Activated naive CD4-positive, alpha-beta T cell treated with anti-CD3 and anti-CD28 coated beads, Interleukin-2, amount 50 U/mL, for 24 hours (primary cell): ENCODE measurements at regions not wholly inside any gene's neighbourhood (a gene's known extent, or its start where the extent isn't known, plus 50 kb on each side); places are given as distances from the start of the nearest gene placed in this dataset.

Experiments used
- H3K27ac Mint-ChIP-seq: one replicate; pipeline ENCODE4 v1.8.0; 2021; ENCODE audit warnings: mild to moderate bottlenecking, mixed read lengths
- H3K27me3 Mint-ChIP-seq: one replicate; pipeline ENCODE4 v1.8.0; 2021; ENCODE audit warnings: mixed read lengths
- H3K36me3 Mint-ChIP-seq: one replicate; pipeline ENCODE4 v1.8.0; 2021; ENCODE audit warnings: mixed read lengths
- H3K4me1 Mint-ChIP-seq: one replicate; pipeline ENCODE4 v1.8.0; 2021; ENCODE audit warnings: mixed read lengths
- H3K4me3 Mint-ChIP-seq: one replicate; pipeline ENCODE4 v1.8.0; 2021; ENCODE audit warnings: mild to moderate bottlenecking, mixed read lengths
- H3K9me3 Mint-ChIP-seq: one replicate; pipeline ENCODE4 v1.8.0; 2021; ENCODE audit warnings: mixed read lengths

- H3K4me3 Mint-ChIP-seq, result no peak overlapping the region
- no peaks in the 10 kb centered on the region for H3K27me3 Mint-ChIP-seq
- peaks cover 5% of the 10 kb centered on the region for H3K9me3 Mint-ChIP-seq
- no peaks in the 10 kb centered on the region for H3K4me1 Mint-ChIP-seq
- H3K27ac Mint-ChIP-seq, result no peak overlapping the region
- no peaks in the 10 kb centered on the region for H3K36me3 Mint-ChIP-seq
These were observed 915.2 kb downstream of the NSUN3 start for GRCh38 chr3:94978084-94978483.

- Mint-ChIP-seq H3K27me3 (no peaks in the 10 kb centered on the region), H3K4me1 (no peaks in the 10 kb centered on the region)
These were observed 922.9 kb downstream of the NSUN3 start for GRCh38 chr3:94985778-94986177.

GRCh38 chr3:94990952-94991705 lies 928.3 kb downstream of the NSUN3 start:
- no peaks in the 10 kb centered on the region for H3K36me3 Mint-ChIP-seq
- H3K27me3 Mint-ChIP-seq, result no peaks in the 10 kb centered on the region
- H3K4me1 Mint-ChIP-seq, result no peaks in the 10 kb centered on the region
- H3K27ac Mint-ChIP-seq, result no peak overlapping the region
- no peak overlapping the region for H3K4me3 Mint-ChIP-seq
- peaks cover 17% of the 10 kb centered on the region for H3K9me3 Mint-ChIP-seq

More at GRCh38 chr3:94985778-94986177, 922.9 kb downstream of the NSUN3 start:
- no peaks in the 10 kb centered on the region for H3K36me3 Mint-ChIP-seq
- H3K27ac Mint-ChIP-seq, result no peak overlapping the region
- H3K9me3 Mint-ChIP-seq, result peaks cover 17% of the 10 kb centered on the region
- no peak overlapping the region for H3K4me3 Mint-ChIP-seq

GRCh38 chr3:94996743-94997142 lies 933.9 kb downstream of the NSUN3 start:
- no peaks in the 10 kb centered on the region for H3K36me3 Mint-ChIP-seq
- no peak overlapping the region for H3K27ac Mint-ChIP-seq
- no peaks in the 10 kb centered on the region for H3K4me1 Mint-ChIP-seq
- no peaks in the 10 kb centered on the region for H3K9me3 Mint-ChIP-seq
- H3K27me3 Mint-ChIP-seq, result no peaks in the 10 kb centered on the region
- H3K4me3 Mint-ChIP-seq, result no peak overlapping the region

GRCh38 chr3:95002438-95003046 lies 939.7 kb downstream of the NSUN3 start:
- Mint-ChIP-seq H3K4me3 (no peak overlapping the region), H3K27ac (no peak overlapping the region), H3K27me3 (no peaks in the 10 kb centered on the region), H3K36me3 (no peaks in the 10 kb centered on the region), H3K9me3 (peaks cover 11% of the 10 kb centered on the region), H3K4me1 (no peaks in the 10 kb centered on the region)

GRCh38 chr3:95028688-95029087 lies 965.8 kb downstream of the NSUN3 start:
- H3K36me3 Mint-ChIP-seq, result no peaks in the 10 kb centered on the region
- peaks cover 6% of the 10 kb centered on the region for H3K9me3 Mint-ChIP-seq
- no peaks in the 10 kb centered on the region for H3K4me1 Mint-ChIP-seq
- H3K4me3 Mint-ChIP-seq, result no peak overlapping the region
- no peak overlapping the region for H3K27ac Mint-ChIP-seq
- no peaks in the 10 kb centered on the region for H3K27me3 Mint-ChIP-seq

- H3K27ac Mint-ChIP-seq, result no peak overlapping the region
- peaks cover 4% of the 10 kb centered on the region for H3K9me3 Mint-ChIP-seq
- H3K27me3 Mint-ChIP-seq, result no peaks in the 10 kb centered on the region
- no peaks in the 10 kb centered on the region for H3K4me1 Mint-ChIP-seq
- no peak overlapping the region for H3K4me3 Mint-ChIP-seq
- H3K36me3 Mint-ChIP-seq, result no peaks in the 10 kb centered on the region
These were observed 966.8 kb downstream of the NSUN3 start for GRCh38 chr3:95029644-95030043.

- Mint-ChIP-seq H3K4me3 (no peak overlapping the region), H3K9me3 (peaks cover 4% of the 10 kb centered on the region), H3K4me1 (no peaks in the 10 kb centered on the region), H3K27me3 (no peaks in the 10 kb centered on the region), H3K27ac (no peak overlapping the region), H3K36me3 (no peaks in the 10 kb centered on the region)
These were observed 973.7 kb downstream of the NSUN3 start for GRCh38 chr3:95036526-95037021.

GRCh38 chr3:95037097-95037496 lies 974.2 kb downstream of the NSUN3 start:
- Mint-ChIP-seq H3K4me1 (no peaks in the 10 kb centered on the region), H3K27me3 (no peaks in the 10 kb centered on the region), H3K9me3 (peaks cover 4% of the 10 kb centered on the region), H3K27ac (no peak overlapping the region), H3K36me3 (no peaks in the 10 kb centered on the region), H3K4me3 (no peak overlapping the region)

GRCh38 chr3:95037927-95038326 lies 975.1 kb downstream of the NSUN3 start:
- Mint-ChIP-seq H3K9me3 (peaks cover 4% of the 10 kb centered on the region), H3K4me3 (no peak overlapping the region), H3K27me3 (no peaks in the 10 kb centered on the region), H3K27ac (no peak overlapping the region), H3K36me3 (no peaks in the 10 kb centered on the region), H3K4me1 (no peaks in the 10 kb centered on the region)

- no peaks in the 10 kb centered on the region for H3K36me3 Mint-ChIP-seq
- no peaks in the 10 kb centered on the region for H3K27me3 Mint-ChIP-seq
- no peaks in the 10 kb centered on the region for H3K9me3 Mint-ChIP-seq
- H3K4me3 Mint-ChIP-seq, result no peak overlapping the region
- no peak overlapping the region for H3K27ac Mint-ChIP-seq
- H3K4me1 Mint-ChIP-seq, result no peaks in the 10 kb centered on the region
These were observed 981.2 kb downstream of the NSUN3 start for GRCh38 chr3:95044101-95044500.

- Mint-ChIP-seq H3K36me3 (no peaks in the 10 kb centered on the region), H3K9me3 (peaks cover 6% of the 10 kb centered on the region), H3K27ac (no peak overlapping the region), H3K27me3 (no peaks in the 10 kb centered on the region), H3K4me3 (no peak overlapping the region), H3K4me1 (no peaks in the 10 kb centered on the region)
These were observed 985.7 kb downstream of the NSUN3 start for GRCh38 chr3:95048564-95048963.

- H3K4me3 Mint-ChIP-seq, result no peak overlapping the region
- peaks cover 7% of the 10 kb centered on the region for H3K9me3 Mint-ChIP-seq
- H3K4me1 Mint-ChIP-seq, result no peaks in the 10 kb centered on the region
- no peaks in the 10 kb centered on the region for H3K27me3 Mint-ChIP-seq
- no peaks in the 10 kb centered on the region for H3K36me3 Mint-ChIP-seq
- no peak overlapping the region for H3K27ac Mint-ChIP-seq
These were observed 987.0 kb downstream of the NSUN3 start for GRCh38 chr3:95049841-95050240.

- Mint-ChIP-seq H3K4me3 (no peak overlapping the region), H3K36me3 (no peaks in the 10 kb centered on the region), H3K27ac (no peak overlapping the region), H3K9me3 (peaks cover 7% of the 10 kb centered on the region), H3K4me1 (no peaks in the 10 kb centered on the region), H3K27me3 (no peaks in the 10 kb centered on the region)
These were observed 992.4 kb downstream of the NSUN3 start for GRCh38 chr3:95055288-95055687.

GRCh38 chr3:95082191-95082590 lies 1019.3 kb downstream of the NSUN3 start:
- no peaks in the 10 kb centered on the region for H3K36me3 Mint-ChIP-seq
- H3K27me3 Mint-ChIP-seq, result no peaks in the 10 kb centered on the region
- H3K27ac Mint-ChIP-seq, result no peak overlapping the region
- no peaks in the 10 kb centered on the region for H3K9me3 Mint-ChIP-seq
- no peaks in the 10 kb centered on the region for H3K4me1 Mint-ChIP-seq
- H3K4me3 Mint-ChIP-seq, result no peak overlapping the region

GRCh38 chr3:95084738-95085137 lies 1021.9 kb downstream of the NSUN3 start:
- no peak overlapping the region for H3K27ac Mint-ChIP-seq
- H3K36me3 Mint-ChIP-seq, result no peaks in the 10 kb centered on the region
- H3K4me1 Mint-ChIP-seq, result no peaks in the 10 kb centered on the region
- no peaks in the 10 kb centered on the region for H3K9me3 Mint-ChIP-seq
- H3K27me3 Mint-ChIP-seq, result no peaks in the 10 kb centered on the region
- H3K4me3 Mint-ChIP-seq, result no peak overlapping the region
